ENCODE measurements at regions not wholly inside any gene's neighbourhood (a gene's known extent, or its start where the extent isn't known, plus 50 kb on each side); places are given as distances from the start of the nearest gene placed in this dataset.

- Histone ChIP-seq H3K4me1 (no peaks in the 10 kb centered on the region), H3K9me3 (no peaks in the 10 kb centered on the region), H3K27ac (no peak overlapping the region), H3K4me3 (no peak overlapping the region), H3K4me2 (no peak overlapping the region)
- POLR2A ChIA-PET: no interaction called here
- ATAC-seq (no peak), DNase-seq (ENCODE audit: low read depth in 1 of 2, low spot score in 1 of 2) (no peak), FAIRE-seq (no peak)
- CTCF ChIA-PET: no interaction called here
- 26% methylated on average over 5 of the region's 5 CpGs for WGBS (ENCODE audit: missing lambda C conversion rate)
- TF ChIP-seq USF2 (IDR thresholded peaks at IDR 0.05) (no peak), RNF2 (IDR thresholded peaks at IDR 0.05; ENCODE audit: borderline replicate concordance, low read depth) (no peak), RARB (CRISPR knock-in tag; IDR thresholded peaks at IDR 0.05) (no peak)
Measured at GRCh38 chr2:194205568-194206227, 1451.3 kb upstream of the SLC39A10 start.

DNA sequence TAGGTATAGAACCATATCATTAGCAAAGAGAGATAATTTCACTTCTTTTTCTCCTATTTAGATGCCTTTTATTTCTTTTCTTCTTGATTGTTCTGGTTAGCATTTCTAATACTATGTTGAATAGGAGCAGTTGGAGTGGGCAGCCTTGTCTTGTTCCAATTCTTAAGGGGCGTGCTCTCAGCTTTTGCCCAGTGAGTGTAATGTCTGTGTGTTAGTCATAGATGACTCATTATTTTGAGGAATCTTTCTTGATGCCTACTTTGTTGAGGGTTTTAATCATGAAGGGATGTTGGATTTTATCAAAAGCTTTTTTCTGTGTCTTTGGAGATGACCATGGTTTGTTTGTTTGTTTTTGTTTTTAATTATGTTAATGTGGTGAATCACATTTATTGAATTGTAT is 1453.1 kb upstream of the SLC39A10 start:
- peak in 1 of 2 experiments; percentile 3 for DNase-seq (ENCODE audit: low read depth in 1 of 2, low spot score in 1 of 2)
- Histone ChIP-seq H3K27ac (no peak overlapping the region), H3K9me3 (no peaks in the 10 kb centered on the region), H3K4me2 (no peak overlapping the region), H3K4me3 (no peak overlapping the region), H3K4me1 (no peaks in the 10 kb centered on the region)
- peak; percentile 39 for FAIRE-seq
- ChIA-PET CTCF (no interaction called here), POLR2A (no interaction called here)
- WGBS (ENCODE audit: missing lambda C conversion rate): 24% methylated on average over 1 of the region's 1 CpG
- TF ChIP-seq FOSL2 (IDR thresholded peaks at IDR 0.05) (no peak), FOSL2 (CRISPR knock-in tag; IDR thresholded peaks at IDR 0.05) (peak; percentile 43; the same call in 1 of the 2 replicates), ZC3H11A (IDR thresholded peaks at IDR 0.05) (no peak), NR3C1 (IDR thresholded peaks at IDR 0.05) (no peak), POLR2A (IDR thresholded peaks at IDR 0.05; ENCODE audit: low read length) (no peak)
- TF ChIP-seq, protein P1, sequence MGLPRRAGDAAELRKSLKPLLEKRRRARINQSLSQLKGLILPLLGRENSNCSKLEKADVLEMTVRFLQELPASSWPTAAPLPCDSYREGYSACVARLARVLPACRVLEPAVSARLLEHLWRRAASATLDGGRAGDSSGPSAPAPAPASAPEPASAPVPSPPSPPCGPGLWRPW (IDR thresholded peaks at IDR 0.05): no peak
- ATAC-seq: no peak

GRCh38 chr2:194182888-194183287 is 1474.1 kb upstream of the SLC39A10 start:
- POLR2A ChIA-PET: no interaction called here
- no peak for ATAC-seq

More at GRCh38 chr2:194182888-194183287, 1474.1 kb upstream of the SLC39A10 start:
- TF ChIP-seq USF2 (IDR thresholded peaks at IDR 0.05) (no peak), SMC3 (IDR thresholded peaks at IDR 0.05) (no peak), EP300 (IDR thresholded peaks at IDR 0.05) (no peak), MAFK (IDR thresholded peaks at IDR 0.05; ENCODE audit: partially characterized antibody) (no peak), KDM5A (IDR thresholded peaks at IDR 0.05) (no peak), RNF2 (IDR thresholded peaks at IDR 0.05; ENCODE audit: borderline replicate concordance, low read depth) (no peak), RCOR1 (IDR thresholded peaks at IDR 0.05; ENCODE audit: low read depth, low read length) (no peak), KDM1A (IDR thresholded peaks at IDR 0.05; ENCODE audit: low read depth) (no peak), ZFP36 (IDR thresholded peaks at IDR 0.05; ENCODE audit: borderline replicate concordance, partially characterized antibody) (no peak), CTCF (IDR thresholded peaks at IDR 0.05) (no peak), CEBPB (IDR thresholded peaks at IDR 0.05) (no peak), BHLHE40 (IDR thresholded peaks at IDR 0.05; ENCODE audit: low read depth, low read length) (no peak), HOXB5 (CRISPR knock-in tag; IDR thresholded peaks at IDR 0.05) (no peak), ZNF302 (CRISPR knock-in tag; IDR thresholded peaks at IDR 0.05) (no peak)
- CTCF ChIA-PET: no interaction called here
- DNase-seq (ENCODE audit: low read depth in 1 of 2, low spot score in 1 of 2): no peak
- FAIRE-seq: no peak
- Histone ChIP-seq H3K27ac (no peak overlapping the region), H3K4me2 (no peak overlapping the region), H3K9me3 (no peaks in the 10 kb centered on the region; the same call in 2 of the 3 replicates), H3K4me1 (no peaks in the 10 kb centered on the region), H3K4me3 (no peak overlapping the region)
- 46% methylated on average over 2 of the region's 2 CpGs for WGBS (ENCODE audit: missing lambda C conversion rate)
